Activated gamma-delta T cell treated with Interleukin-2 at 50 U/mL for 16 hours (primary cell): ENCODE measurements at regions not wholly inside any gene's neighbourhood (a gene's known extent, or its start where the extent isn't known, plus 50 kb on each side); places are given as distances from the start of the nearest gene placed in this dataset.
"Not testable (repeated sequence)": the region's sequence is repeated elsewhere in the genome, so short reads cannot be mapped to it uniquely, and the experiment has no call there.

Source experiments
- DNase-seq: peaks from one replicate; pipeline ENCODE4 v3.0.0-alpha.2; 2020

DNA sequence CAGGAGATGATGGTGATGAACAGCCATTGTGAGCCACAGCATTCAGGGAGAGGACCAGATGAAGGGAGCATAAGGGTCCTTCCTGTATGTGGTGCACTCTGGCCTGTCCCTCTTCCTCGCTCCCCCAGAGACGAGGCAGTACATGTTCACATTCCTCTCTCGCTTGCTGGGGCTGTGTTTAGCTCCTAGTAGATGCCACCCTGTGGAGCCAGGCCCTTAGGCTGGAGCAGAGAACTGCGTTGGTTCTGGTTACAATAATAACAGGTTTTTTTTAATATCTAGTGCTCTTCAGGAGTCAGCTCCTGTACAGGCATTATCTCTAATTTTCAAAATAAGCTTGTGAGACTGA lies 171.1 kb upstream of the MYT1L start:
- DNase-seq: no peak

DNA sequence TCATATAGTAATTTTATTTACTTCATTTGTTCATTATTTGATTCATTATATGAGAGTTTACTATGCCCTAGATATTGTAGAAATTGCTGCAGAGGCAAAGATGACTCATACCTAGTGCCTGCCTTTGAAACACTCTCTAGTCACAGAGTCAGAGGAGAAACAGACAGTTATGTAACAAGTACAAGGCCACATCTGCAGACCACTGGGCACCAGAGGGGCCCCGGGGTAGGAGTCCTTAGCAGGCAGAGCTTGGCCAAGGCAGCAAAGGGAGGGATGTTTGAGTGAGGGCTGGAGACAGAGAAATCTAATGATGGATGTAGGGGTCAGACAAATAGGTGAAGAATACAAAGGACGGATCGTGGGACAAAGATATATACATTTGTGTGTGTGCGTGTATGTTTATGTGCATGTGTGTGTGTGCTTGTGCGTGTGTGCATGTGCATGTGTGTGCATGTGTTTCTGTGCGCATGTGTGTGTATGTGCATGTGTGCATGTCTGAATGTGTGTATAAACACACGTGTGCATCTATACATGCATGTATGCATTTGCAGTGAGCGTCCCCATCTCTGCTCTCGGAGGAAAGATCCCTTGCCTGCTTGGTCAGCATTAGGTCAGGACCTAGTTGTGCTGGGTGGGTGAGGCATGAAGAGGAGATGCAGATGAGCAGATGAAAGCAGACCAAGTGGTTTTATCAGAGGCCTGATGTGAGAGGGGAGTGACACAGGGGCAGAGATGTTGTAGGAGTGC lies 170.6 kb upstream of the MYT1L start:
- no peak for DNase-seq

DNA sequence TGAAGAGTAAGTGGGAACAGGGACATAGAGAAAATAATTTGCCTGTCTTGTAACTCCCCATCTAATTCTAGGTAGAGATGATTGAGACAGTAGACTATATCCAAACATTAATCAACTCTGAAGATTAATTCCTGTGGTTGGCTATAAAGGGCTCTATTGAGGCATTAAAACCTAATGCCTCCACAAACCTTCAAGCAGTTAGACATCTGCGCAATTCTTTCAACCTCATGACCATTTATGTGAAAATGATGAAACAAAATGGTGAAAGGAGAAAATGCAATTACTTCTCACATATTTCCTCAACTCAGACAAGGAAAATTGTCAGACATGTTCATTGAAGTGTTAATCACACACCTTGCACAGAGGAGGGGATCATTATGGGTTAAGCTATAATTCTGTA lies 164.5 kb upstream of the MYT1L start:
- DNase-seq: no peak

DNA sequence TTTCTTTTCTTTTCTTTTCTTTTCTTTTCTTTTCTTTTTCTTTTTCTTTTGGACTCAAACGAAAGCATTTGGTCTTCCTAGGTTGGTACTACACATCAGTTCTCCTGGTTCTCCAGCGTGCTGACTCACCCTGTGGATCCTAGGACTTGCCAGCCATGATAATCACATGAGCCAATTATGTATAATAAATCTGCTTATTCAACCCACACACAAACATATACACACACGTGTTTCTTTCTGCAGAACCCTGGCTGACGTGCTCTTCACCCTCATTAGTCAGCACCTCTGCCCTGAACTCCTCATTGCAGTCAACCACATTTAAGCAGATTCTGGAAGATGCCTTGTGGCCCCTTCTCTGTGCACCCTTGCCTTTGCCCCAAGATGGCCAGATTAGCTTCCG lies 162.4 kb upstream of the MYT1L start:
- DNase-seq: no peak

DNA sequence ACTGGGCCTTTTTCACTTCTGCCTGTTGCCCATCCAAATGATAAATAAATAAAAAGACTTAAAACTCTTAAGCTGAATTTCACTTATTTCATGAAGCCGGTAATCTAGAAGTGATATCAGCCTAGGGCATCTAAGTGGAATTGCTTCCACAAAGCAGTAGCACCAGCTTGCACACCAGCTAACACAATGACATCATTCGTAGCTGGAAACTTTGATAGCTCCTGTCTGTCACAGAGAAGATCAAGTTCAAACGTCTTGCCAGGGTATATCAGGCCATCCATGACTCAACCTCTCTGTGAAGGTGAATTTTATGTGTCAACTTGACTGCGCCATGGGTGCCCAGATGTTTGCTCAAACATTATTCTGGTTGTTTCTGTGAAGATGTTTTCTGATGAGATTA lies 161.7 kb upstream of the MYT1L start:
- no peak for DNase-seq

DNA sequence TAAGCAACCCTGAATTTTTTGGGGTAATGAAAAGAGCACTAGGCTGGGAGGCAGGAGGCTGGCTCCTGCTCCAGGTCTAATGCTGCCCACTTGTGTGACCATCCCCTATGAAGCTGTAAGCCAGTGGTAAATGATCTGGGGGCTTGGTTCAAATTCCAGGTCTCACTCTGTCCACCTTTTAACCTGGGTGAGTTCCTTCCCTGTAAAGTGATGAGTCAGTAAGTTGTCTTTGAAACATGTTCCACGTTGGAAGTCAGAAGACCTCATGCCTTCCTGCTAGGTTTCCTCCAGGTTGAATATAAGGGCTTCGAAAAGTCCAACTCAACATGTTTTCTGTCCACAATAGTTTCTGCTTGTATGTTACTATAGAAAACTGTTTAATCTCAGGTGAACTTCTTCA lies 160.9 kb upstream of the MYT1L start:
- no peak for DNase-seq

DNA sequence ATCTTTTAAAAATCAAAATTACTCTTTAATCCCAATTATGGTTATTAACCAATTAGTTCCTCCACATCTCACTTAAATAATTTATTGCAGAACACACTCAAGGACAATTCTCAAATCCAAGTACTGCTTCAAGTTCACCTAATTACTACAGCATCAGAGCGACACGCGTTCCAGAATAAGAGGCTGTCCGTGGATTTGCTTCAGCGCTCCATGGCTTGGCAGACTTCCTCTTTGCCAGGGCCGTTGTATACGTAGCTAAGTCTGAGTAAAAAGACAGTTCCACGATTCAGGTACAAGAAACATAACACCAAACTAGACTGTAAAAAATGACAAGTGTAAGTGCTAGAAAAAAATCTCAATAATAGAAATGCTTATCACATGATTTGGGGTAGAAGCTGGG lies 153.2 kb upstream of the MYT1L start:
- DNase-seq: no peak

DNA sequence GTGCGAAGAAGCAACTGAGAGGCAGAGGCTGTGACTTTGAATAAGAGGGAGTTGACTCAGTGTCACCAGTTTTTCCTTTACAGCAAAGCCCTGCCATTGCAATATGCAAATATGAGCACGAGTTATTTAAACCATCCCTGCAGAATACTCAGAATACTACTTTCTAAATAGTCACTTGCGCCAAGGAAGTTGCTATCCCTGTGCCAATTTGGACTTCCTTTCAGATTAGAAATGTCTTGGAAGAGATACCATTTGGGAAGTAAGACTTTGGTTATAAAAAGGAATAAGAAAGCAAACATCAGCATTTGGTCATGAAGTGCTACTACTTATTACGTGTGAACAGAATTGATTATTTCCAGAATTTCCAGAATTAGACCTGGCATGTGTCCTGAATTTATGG lies 151.8 kb upstream of the MYT1L start:
- no peak for DNase-seq

DNA sequence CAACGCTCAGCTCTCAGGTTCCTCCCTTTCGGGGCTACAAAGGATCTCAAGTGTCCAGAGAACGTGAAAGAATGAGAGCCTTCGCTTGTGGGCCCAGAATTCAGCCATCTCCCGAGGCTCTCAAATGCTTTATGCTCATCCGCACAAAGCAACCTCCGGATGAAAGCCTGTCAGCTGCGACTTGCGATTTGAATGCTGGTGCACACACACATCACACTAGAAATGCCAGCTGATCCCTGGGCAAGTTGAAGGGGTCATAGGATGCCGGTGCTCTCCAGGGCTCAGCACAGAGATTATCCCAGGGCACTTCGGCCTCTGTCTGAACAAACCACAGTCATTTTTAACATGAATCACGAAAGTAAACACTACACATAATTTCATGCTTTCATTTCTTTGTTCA lies 141.8 kb upstream of the MYT1L start:
- no peak for DNase-seq

DNA sequence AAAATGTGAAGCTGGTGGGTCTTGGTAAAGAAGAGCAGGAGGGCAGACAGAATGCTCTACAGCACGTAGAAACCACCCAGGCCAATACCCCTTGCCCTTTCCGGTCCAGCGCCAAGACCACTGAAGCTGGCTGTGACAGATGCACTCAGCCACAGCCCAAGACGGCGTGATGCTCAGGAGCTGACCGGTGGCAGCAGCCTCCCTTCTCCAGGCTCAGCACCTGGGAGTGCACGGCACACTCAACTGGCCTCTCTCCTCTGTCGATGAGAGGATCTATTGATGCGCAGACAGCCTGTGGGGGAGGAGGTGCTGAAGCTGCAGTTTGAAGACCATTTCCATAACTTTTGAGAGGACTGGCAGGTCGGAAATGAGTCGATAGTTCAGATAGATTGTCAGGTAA lies 141.0 kb upstream of the MYT1L start:
- DNase-seq: no peak

DNA sequence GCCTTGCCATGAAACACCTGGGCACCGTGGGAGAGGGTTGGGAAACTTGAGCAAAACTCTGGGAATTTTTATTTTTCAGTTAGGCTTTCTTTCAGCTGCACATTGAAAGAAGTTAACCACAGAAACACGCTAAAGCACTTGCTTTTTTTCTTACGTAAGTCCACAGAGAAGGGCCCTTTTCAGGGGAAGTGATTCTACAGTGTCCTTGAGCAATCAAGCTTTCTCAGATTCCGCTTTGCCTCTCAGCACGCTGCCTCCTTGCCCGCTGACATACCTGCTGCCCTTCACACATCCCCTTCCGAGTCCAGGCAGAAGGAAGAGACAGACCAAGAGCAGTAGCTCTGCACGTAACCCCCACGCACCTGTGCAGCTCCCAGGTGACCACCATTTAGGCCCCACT lies 135.5 kb upstream of the MYT1L start:
- no peak for DNase-seq

DNA sequence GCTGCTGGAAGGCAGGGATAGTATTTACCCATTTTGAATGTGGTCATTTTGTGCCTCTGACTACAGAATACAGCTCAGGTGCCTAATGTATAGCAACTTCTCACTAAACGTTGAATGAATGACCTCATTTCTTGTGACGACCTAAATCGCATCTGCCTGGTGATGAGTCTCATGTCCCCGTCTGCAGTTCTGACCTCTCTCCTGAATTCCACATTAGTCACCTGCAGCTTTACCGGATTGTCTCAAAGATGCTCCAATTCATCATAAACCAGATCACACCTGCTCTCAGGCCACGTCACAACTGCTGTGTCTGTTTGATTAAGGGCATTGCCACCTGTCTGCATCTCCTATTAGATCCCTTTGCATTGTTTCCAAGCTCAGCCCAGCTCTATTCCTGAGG lies 133.6 kb upstream of the MYT1L start:
- DNase-seq: no peak

DNA sequence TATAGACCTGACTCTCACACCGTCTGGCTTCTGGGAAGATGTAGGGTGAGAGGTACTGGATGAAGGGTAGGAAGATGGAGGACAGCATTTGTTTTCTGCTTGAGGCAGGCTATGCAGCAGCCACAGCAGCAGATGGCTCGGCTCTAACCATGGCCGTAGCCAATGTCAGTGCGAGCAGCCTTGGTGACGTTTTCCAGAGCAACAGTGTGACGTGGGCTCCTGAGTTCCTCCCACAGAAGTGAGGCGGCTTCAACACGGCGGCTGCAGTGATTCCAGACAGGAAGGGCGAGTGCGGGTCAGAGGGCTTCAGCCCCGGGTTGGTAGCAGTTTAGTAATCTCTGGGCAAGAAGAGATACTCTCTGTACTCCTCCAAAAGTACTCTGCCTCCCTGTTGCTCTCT lies 133.0 kb upstream of the MYT1L start:
- no peak for DNase-seq

DNA sequence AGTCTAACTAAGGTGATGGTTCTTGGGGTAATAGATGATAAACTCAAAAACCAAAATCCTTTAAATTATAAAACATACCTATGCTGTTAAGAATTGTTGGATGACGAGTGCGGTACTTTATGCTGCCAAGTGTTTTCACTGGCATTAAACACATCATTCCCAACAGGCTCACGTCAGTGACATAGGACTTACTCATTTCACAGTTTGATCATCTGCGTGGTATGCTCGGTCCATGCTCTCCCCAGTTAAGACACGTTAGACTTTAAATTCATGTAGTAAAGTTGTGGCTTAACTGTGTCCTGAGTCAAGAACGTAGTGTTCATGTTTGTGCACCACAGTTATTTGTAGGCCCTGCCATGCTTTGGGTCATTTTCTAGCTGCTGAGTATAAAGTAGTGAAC lies 125.6 kb upstream of the MYT1L start:
- DNase-seq: no peak

DNA sequence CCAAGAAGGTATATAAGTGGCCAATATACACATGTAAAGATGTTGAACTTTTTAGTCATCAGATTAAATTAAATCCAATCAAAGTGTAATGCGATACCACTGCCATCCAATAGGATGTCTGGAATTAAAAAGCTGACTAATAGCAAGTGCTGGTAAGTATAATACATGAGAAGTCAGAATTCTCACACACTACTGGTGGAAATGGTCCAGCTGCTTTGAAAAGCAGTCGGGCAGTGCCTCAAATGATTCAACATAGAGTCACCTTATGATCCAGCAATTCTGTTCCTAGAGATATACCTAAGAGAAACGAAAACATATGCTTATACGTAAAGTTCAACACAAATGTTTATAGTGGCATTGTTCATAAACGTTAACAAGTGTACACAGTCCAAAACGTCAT lies 124.1 kb upstream of the MYT1L start:
- DNase-seq: no peak

DNA sequence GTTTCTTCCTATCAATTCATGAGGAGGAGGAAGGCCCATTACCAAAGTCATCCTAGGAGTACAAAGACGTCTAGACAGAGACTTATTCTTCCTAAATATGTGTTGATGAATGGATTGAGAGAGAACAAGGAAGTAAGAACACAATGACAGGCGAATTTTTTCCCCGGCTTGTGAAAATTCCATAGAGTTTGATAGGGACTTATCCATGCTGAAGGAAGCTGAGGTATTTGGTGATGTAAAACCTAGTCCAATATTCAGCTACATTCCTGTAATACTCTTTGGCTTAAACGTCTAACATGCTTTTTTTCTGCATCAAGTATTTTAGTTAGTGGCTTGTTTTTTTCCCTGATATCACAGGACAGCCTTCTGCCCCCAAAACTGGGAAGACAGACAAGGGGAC lies 121.9 kb upstream of the MYT1L start:
- DNase-seq: no peak

DNA sequence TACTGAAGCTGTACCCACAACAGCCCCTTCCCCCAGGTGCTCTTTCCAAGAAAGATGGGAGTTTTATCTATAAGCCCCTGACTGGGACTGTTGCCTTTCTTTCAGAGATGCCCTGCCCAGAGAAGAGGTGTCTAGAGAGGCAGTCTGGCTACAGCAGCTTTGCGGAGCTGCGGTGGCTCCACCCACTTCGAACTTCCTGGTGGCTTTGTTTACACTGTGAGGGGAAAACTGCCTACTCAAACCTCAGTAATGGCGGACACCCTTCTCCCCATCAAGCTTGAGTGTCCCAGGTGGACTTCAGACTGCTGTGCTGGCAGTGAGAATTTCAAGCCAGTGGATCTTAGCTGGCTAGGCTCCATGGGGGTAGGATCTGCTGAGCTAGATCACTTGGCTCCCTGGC lies 120.2 kb upstream of the MYT1L start:
- not testable (repeated sequence) for DNase-seq

DNA sequence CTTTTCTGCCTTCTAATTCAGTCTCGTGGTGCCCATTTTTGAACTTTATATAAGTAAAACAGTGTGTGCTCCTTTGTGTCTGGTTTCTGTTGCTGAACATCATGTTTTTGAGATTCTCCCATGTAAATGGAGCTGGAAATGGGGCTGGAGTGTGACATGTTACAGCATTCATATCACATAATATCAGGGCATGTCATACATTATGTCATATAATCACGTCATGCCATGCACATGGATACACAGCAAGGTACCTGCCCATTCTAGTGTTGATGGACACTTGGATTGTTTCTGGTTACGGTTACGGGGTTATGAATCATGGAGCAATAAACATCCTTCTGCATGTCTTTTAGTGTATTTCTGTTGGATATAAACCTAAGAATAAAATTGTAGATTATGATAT lies 117.1 kb upstream of the MYT1L start:
- DNase-seq: no peak

DNA sequence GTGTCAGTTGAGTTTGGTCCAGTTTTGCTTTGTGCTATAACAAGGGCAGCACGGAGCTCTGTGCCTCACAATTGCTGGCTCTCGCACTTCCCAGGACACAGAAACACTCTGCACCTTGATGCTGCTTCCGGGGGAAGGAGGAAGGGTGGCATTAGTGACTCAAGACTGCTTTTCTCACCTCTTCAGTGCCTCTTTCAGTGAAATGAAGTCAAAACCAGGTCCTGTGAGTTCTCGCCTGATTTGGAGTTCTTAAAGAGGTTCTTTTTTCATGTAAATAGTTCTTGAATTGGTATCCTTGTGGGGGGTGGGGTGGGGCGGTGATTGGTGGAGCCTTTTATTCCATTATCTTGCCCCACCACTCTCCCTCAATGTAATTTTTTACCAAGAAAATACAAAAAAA lies 91.5 kb upstream of the MYT1L start:
- DNase-seq: no peak

DNA sequence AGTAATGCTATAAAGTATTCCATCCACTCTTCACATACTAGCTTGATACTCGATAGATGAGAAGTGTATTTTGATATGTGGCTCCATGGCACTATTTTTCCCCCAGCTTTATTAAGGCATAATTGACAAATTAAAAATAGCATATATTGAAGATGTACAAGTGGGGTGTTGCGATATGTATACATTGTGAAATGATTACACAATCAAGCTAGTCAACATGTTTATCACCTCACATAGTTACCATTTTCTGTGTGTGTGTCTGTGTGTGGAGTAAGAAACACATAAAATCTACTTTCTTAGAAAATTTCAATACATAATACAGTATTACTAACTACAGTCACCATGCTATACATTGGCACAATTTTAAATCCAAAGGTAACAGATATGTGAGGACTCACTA lies 82.5 kb upstream of the MYT1L start:
- DNase-seq: no peak

DNA sequence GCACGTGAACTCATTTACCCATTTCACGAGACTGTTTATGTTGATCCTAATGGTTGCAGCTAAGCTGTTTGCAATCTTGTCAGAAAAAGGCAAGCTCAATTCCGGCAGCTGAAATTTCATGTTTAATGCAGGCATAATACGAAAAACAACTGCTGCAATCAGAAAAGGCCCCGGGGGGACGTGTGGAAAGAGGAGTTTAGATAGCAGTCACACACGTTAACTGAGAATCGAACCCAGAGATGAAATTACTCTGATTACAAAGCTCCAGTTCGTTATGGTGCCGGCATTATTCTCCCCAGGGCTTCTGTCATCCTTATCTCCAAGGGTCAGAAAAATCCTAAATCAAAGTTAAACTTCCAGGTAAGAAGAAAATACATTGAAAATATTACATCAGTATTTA lies 79.9 kb upstream of the MYT1L start:
- DNase-seq: no peak

DNA sequence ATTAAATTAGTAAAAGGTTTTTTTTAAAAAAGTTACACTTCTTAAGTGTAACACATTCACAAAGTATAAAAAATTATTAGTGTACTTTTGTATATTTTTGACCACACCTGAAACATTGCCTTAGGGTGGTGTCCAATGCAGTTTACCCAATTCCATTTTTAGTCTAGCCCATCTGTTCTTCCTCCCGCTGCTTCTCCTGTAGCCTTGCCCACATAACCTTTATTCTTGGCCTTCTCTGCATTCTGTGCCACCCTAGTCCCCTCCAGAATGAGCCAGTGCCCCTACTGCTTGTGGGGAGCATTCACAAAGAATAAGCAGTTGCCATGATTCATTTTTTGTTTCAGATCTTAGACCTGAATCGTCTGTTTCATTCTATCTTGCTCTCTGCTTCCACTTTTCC lies 78.4 kb upstream of the MYT1L start:
- DNase-seq: no peak

DNA sequence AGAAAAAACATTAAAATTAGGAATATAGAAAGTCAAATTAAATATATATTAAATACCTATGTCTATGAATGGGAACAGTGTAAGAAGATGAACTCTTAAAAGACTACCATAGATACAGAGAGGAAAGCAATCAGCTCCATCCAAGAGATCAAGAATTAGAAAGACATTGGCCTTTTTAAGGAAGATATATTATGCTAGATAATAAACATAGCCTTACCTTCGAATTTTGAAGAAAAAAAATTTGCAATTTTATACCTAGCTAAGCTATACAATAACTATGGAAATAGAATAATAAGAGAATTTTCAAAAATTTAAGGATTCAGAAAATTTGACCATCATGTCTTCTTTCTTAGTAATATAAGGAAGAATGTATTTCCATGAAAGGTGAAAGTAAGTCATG lies 74.7 kb upstream of the MYT1L start:
- DNase-seq: no peak

DNA sequence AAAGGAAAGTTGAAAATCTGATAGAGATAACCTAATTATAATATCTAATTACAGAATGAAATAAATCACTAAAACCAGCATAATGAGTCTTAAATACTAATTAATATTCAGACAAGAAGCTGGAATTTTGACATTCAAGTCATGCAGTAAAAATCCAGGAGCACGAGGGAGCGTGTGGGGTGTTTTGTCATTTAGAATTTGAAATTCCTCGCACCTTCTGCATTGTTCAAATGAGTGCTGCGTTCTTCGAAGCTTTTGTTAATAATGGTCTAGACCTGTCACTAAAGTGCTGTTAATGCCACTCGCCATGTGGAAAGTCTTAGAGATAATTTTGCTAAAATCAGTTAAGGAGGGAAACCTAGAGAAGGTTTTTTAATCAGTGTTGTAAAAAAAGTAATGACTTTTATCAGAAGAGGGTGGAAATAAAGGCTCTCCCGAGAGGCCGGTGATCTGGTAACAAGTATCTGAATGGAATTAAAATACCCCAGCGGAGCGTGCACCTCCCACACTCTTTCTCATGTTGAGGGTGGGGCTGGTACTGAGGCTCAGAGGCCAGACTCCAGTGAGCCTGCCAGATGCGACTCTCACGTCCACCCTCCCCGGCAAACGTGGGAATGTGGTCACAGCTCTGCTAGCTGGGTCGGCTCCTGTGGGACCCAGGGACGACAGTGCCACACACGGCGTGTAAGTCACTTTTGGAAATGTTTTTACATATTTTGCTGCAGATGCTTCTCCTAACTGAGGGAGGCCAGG lies 69.4 kb upstream of the MYT1L start:
- no peak for DNase-seq

DNA sequence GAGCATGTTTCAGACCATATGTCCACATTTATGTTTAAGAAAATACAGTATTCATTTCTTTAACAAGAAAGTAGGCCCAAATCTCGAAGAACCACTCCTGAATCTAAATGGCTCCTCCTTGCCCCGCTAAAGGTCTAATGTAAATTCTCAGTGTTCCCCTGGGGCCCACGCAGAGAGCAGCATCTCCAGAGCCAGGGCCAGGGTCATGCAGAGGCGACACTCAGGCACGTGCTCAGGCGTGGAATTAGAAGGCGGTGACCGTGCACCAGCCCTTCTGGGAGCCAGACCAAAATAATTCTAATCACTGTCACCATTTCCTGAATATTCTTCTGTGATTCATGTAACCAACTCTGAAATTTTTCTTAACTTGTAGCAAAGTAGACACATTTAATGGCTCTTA lies 68.3 kb upstream of the MYT1L start:
- no peak for DNase-seq
